Hematopoietic multipotent progenitor cell treated with erythropoietin and hydrocortisone succinate and interleukin-3 and kit ligand, for 15 days (in vitro differentiated cells): ENCODE measurements at regions not wholly inside any gene's neighbourhood (a gene's known extent, or its start where the extent isn't known, plus 50 kb on each side); places are given as distances from the start of the nearest gene placed in this dataset.

Experiments used
- DNase-seq: peaks from one replicate; pipeline ENCODE4 v3.0.0-alpha.2; 2015; ENCODE audit warnings: low spot score

DNA sequence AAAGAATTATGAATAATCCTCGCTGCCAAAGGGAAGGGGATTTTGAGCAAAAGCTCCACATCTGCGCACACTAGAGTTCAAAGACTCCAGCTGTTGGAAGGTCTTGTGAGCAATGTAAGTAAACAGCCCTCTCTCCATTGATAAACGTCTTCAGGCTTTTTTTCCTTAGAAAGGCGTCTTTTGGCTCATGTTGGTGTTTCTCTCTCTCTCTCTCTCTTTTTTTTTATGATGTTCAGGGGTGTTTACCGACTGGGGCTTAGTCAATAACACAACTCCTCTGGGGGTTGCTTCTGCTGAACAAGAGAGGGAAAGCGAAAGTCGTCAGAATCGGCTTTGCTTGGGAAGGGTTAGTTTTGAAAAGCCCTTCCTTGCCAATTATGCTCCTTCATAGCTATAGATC, 53.2 kb upstream of the C1QTNF7 start:
- no peak for DNase-seq

DNA sequence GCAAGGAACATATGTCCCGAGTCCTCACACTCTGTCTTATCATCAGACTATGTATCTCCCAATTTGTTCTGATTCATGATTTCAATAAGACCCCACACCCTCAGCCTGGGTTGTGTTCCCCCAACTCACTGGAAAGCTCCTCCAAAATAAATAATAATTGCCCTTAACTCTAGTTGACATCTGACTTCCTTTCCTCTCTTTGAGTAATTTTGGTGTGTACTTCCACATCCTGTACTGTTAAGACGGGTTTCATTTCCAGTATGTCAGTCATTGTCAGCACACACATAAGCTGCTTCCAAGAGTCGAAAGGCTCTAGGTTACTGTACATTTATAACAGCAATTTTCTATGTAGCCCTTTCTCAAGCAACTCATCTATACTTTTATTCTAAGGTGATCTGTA, 52.2 kb upstream of the C1QTNF7 start:
- DNase-seq, result no peak

GRCh38 chr4:15376145-15376544, 51.7 kb upstream of the C1QTNF7 start:
- no peak for DNase-seq

DNA sequence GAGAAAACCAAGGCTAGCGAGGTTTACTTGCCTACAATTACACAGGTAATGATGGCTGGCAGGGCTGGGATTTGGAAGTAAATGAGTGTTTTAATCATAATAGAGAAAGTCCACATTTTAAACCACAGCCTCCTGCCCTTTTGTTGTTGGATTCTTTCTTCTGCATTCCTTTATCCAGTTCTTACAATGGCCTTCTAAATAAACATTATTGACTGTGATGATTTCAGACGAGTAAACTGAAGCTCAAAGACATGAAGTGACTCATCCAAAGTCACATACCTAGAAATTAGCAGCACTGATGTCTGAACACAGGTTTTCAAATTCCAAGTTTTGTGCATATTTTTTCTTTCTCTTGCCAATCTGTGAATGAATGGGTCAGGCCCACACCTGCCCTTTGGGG, 51.2 kb upstream of the C1QTNF7 start:
- DNase-seq, result no peak
